ENCODE measurements at regions not wholly inside any gene's neighbourhood (a gene's known extent, or its start where the extent isn't known, plus 50 kb on each side); places are given as distances from the start of the nearest gene placed in this dataset.

DNA sequence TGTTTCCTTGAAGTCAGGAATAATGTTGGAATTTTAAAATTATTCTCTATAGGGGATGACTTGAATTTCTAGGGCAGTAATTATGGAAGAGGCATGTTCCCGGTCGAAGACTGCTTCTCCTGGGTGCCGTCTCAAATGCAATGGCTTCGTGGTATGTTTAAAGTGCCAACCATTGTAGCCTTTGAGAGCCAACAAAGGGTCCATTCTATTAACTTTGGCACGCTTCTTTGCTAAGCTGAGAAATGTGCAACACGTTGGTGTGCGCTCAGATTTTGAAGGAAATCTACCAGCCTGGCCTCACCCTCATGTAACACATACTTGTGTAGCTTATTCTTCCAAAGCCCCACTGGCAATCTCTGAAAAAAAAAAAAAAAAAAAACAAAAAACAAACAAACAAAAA is 221.2 kb upstream of the ANKH start:
- DNase-seq (ENCODE audit: extremely low spot score) = no peak
- intact Hi-C loops (cut with DNase I) = no loop called here
- Histone ChIP-seq H3K4me3 (no peak overlapping the region), H3K9me3 (no peaks in the 10 kb centered on the region), H3K36me3 (no peaks in the 10 kb centered on the region), H3K4me1 (no peaks in the 10 kb centered on the region), H3K27me3 (no peaks in the 10 kb centered on the region), H3K27ac (replicated peaks in 1 of 4) (no peak overlapping the region)
- TF ChIP-seq POLR2A (IDR thresholded peaks at IDR 0.05; ENCODE audit: low read depth) = no peak
- no peak for TF ChIP-seq EP300 (IDR thresholded peaks at IDR 0.05)
- TF ChIP-seq CTCF (IDR thresholded peaks at IDR 0.05) = no peak
- no peak for TF ChIP-seq POLR2AphosphoS5 (IDR thresholded peaks at IDR 0.05)
- WGBS = 84% methylated on average over 7 of the region's 7 CpGs

DNA sequence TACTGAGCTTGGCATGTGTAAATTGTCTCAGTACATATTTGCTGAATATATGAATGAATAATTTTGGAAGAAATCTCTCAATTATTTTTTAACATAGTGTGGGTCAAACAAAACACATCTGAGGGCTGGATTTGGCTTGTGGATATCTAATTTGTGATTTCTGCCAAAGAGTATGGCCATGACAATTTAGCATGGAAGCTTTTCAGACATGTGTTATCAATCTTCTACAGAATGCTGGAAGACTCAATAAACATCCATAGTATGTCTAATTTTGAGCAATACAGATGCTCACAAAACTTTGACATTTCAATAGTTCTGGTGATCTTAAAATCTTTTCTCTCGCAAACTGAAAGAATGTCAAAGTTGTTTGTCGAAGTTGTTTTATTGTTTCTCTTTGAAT is 214.1 kb upstream of the ANKH start:
- no peak overlapping the region for H3K27ac ChIP-seq (replicated peaks in 1 of 4)

GRCh38 chr5:15082096-15082495 is 210.5 kb upstream of the ANKH start:
- peaks cover 0 to 15% (median 10%) of the 10 kb centered on the region in 4 donors for H3K4me1 ChIP-seq
- WGBS = 82% methylated on average over 4 of the region's 4 CpGs

More for the DNA sequence above, 214.1 kb upstream of the ANKH start:
- H3K4me1 ChIP-seq = no peaks in the 10 kb centered on the region
- no peaks in the 10 kb centered on the region for H3K36me3 ChIP-seq
- WGBS = 92% methylated on average over 2 of the region's 2 CpGs
- no peaks in the 10 kb centered on the region for H3K27me3 ChIP-seq
- DNase-seq (ENCODE audit: extremely low spot score) = no peak
- intact Hi-C loops (cut with DNase I) = no loop called here
- no peaks in the 10 kb centered on the region for H3K9me3 ChIP-seq
- TF ChIP-seq POLR2A (IDR thresholded peaks at IDR 0.05; ENCODE audit: low read depth) = no peak
- H3K4me3 ChIP-seq = no peak overlapping the region

DNA sequence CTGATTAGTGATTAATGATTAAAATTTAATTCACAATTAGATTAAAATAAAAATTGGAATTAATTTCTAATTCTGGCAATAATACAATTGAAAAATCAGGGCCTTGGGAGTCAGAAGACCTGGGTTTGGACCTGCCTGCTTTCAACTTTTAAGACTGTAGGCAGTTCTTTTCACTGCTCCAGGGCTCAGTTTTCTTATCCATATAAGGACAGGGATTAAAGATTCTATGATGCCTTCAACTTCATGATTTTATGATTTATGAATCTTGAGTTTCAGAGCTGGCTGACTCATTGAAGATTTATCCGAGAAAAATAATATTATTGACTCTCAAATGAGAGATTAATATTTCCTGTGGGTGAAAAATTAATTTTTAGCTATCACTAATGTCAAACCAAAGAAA is 208.6 kb upstream of the ANKH start:
- H3K27me3 ChIP-seq = no peaks in the 10 kb centered on the region
- DNase-seq (ENCODE audit: extremely low spot score) = no peak
- intact Hi-C loops (cut with DNase I) = no loop called here
- no peaks in the 10 kb centered on the region for H3K9me3 ChIP-seq
- peaks cover 0 to 15% (median 10%) of the 10 kb centered on the region in 4 donors for H3K4me1 ChIP-seq
- no peaks in the 10 kb centered on the region for H3K36me3 ChIP-seq
- H3K4me3 ChIP-seq = no peak overlapping the region
- 18% methylated on average over 1 of the region's 1 CpG for WGBS
- no peak overlapping the region for H3K27ac ChIP-seq (replicated peaks in 1 of 4)
- TF ChIP-seq EP300 (IDR thresholded peaks at IDR 0.05) (no peak), POLR2A (IDR thresholded peaks at IDR 0.05; ENCODE audit: low read depth) (no peak), CTCF (IDR thresholded peaks at IDR 0.05) (no peak), POLR2AphosphoS5 (IDR thresholded peaks at IDR 0.05) (no peak)

More at GRCh38 chr5:15082096-15082495, 210.5 kb upstream of the ANKH start:
- TF ChIP-seq POLR2A (IDR thresholded peaks at IDR 0.05; ENCODE audit: low read depth) (no peak), CTCF (IDR thresholded peaks at IDR 0.05) (no peak), EP300 (IDR thresholded peaks at IDR 0.05) (no peak), POLR2AphosphoS5 (IDR thresholded peaks at IDR 0.05) (no peak)
- no peaks in the 10 kb centered on the region for H3K9me3 ChIP-seq
- DNase-seq (ENCODE audit: extremely low spot score) = no peak
- intact Hi-C loops (cut with DNase I) = no loop called here
- no peak overlapping the region for H3K27ac ChIP-seq (replicated peaks in 1 of 4)
- no peak overlapping the region for H3K4me3 ChIP-seq
- H3K27me3 ChIP-seq = no peaks in the 10 kb centered on the region
- H3K36me3 ChIP-seq = no peaks in the 10 kb centered on the region

DNA sequence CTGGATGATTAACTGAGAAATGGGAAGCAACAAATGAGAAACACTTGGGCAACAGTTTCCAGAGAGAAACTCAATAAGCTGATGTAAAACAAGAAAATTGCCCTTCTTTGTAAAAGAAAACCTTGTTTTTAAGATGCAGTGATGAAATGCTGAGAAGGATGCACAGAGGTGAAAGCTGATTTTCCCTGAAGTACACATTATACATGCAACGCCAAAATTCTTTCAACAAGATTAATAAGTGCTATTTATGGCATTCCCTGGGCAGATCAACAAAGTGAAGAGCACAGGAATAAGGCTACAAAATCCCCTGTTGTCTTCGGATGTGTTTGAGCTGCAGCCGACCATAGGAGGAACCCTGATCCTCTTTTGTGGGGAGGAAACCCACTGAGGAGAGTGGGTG is 208.0 kb upstream of the ANKH start:
- peaks cover 0 to 15% (median 10%) of the 10 kb centered on the region in 4 donors for H3K4me1 ChIP-seq
- no peak overlapping the region for H3K4me3 ChIP-seq
- H3K27me3 ChIP-seq = no peaks in the 10 kb centered on the region
- TF ChIP-seq POLR2A (IDR thresholded peaks at IDR 0.05; ENCODE audit: low read depth) = no peak
- TF ChIP-seq EP300 (IDR thresholded peaks at IDR 0.05) = no peak
- no peak for TF ChIP-seq CTCF (IDR thresholded peaks at IDR 0.05)
- no peak for TF ChIP-seq POLR2AphosphoS5 (IDR thresholded peaks at IDR 0.05)
- no peaks in the 10 kb centered on the region for H3K9me3 ChIP-seq
- intact Hi-C loops (cut with DNase I) = no loop called here
- no peaks in the 10 kb centered on the region for H3K36me3 ChIP-seq
- 30% methylated on average over 3 of the region's 3 CpGs for WGBS
- DNase-seq (ENCODE audit: extremely low spot score) = no peak
- peak overlapping the region in 1 of 4 donors; percentile 28 for H3K27ac ChIP-seq (replicated peaks in 1 of 4)

Measured in esophagus muscularis mucosa (tissue), 4 donors.